OCI-LY7 (cell line): ENCODE measurements at regions not wholly inside any gene's neighbourhood (a gene's known extent, or its start where the extent isn't known, plus 50 kb on each side); places are given as distances from the start of the nearest gene placed in this dataset.

Experiments used
- CTCF ChIP-seq: fragments of 200-600 bp; sonication (generic); conservative IDR thresholded peaks from 2 replicates; pipeline ENCODE4 v1.5.1; 2014; ENCODE audit warnings: mild to moderate bottlenecking, antibody characterized with exemption, low read length, moderate library complexity, mixed read lengths
- EZH2phosphoT487 ChIP-seq: fragments of 200-600 bp; sonication (generic); IDR thresholded peaks from 2 replicates; pipeline ENCODE4 v1.6.1; 2018; ENCODE audit warnings: low read depth, borderline replicate concordance, mild to moderate bottlenecking, mixed run types, antibody characterized with exemption, low read length, moderate library complexity, mixed read lengths

- no peak for TF ChIP-seq CTCF
- no peak for TF ChIP-seq EZH2phosphoT487
Measured at GRCh38 chr13:62123409-62123808, 707.8 kb upstream of the PCDH20 start.
